GM19239 (cell line): ENCODE measurements at regions not wholly inside any gene's neighbourhood (a gene's known extent, or its start where the extent isn't known, plus 50 kb on each side); places are given as distances from the start of the nearest gene placed in this dataset.

ENCODE experiments used
- DNase-seq: peaks from one replicate; pipeline ENCODE4 v3.0.0; 2011; ENCODE audit warnings: low spot score; ENCODE audit not compliant: insufficient read length
- FAIRE-seq: peaks from 2 replicates; lab custom pipeline; 2011; peaks lifted over from hg19 to GRCh38; lab: Jason Lieb, UNC

GRCh38 chr1:73161418-73161817 is 879.1 kb upstream of the NEGR1 start:
- FAIRE-seq = no peak

GRCh38 chr1:73160759-73161158 is 878.4 kb upstream of the NEGR1 start:
- DNase-seq (no peak), FAIRE-seq (no peak)

More at GRCh38 chr1:73161418-73161817, 879.1 kb upstream of the NEGR1 start:
- DNase-seq = no peak

GRCh38 chr1:73144311-73144710 is 862.0 kb upstream of the NEGR1 start:
- DNase-seq (no peak), FAIRE-seq (no peak)

GRCh38 chr1:73136975-73137374 is 854.6 kb upstream of the NEGR1 start:
- FAIRE-seq = no peak

GRCh38 chr1:73106931-73107330 is 824.6 kb upstream of the NEGR1 start:
- no peak for DNase-seq

More at GRCh38 chr1:73136975-73137374, 854.6 kb upstream of the NEGR1 start:
- no peak for DNase-seq

GRCh38 chr1:73105755-73106154 is 823.4 kb upstream of the NEGR1 start:
- DNase-seq (no peak), FAIRE-seq (no peak)

More at GRCh38 chr1:73106931-73107330, 824.6 kb upstream of the NEGR1 start:
- FAIRE-seq = no peak

- FAIRE-seq (no peak), DNase-seq (no peak)
Observed at GRCh38 chr1:73104749-73105148, 822.4 kb upstream of the NEGR1 start.

- no peak for FAIRE-seq
- DNase-seq = no peak
Observed at GRCh38 chr1:73100216-73100615, 817.9 kb upstream of the NEGR1 start.

- DNase-seq (no peak), FAIRE-seq (no peak)
Observed at GRCh38 chr1:73097917-73098316, 815.6 kb upstream of the NEGR1 start.

GRCh38 chr1:73096841-73097240 is 814.5 kb upstream of the NEGR1 start:
- FAIRE-seq = no peak
- no peak for DNase-seq

- no peak for FAIRE-seq
Observed at GRCh38 chr1:73092383-73092782, 810.0 kb upstream of the NEGR1 start.

GRCh38 chr1:73066866-73067265 is 784.5 kb upstream of the NEGR1 start:
- FAIRE-seq (no peak), DNase-seq (no peak)

More at GRCh38 chr1:73092383-73092782, 810.0 kb upstream of the NEGR1 start:
- no peak for DNase-seq

GRCh38 chr1:73065339-73066041 is 783.2 kb upstream of the NEGR1 start:
- FAIRE-seq (no peak), DNase-seq (no peak)

- FAIRE-seq = no peak
- no peak for DNase-seq
Observed at GRCh38 chr1:73056826-73057225, 774.5 kb upstream of the NEGR1 start.

- FAIRE-seq (no peak), DNase-seq (no peak)
Observed at GRCh38 chr1:73044241-73045036, 762.1 kb upstream of the NEGR1 start.

GRCh38 chr1:73042403-73042802 is 760.1 kb upstream of the NEGR1 start:
- no peak for DNase-seq
- FAIRE-seq = no peak

GRCh38 chr1:73040811-73041210 is 758.5 kb upstream of the NEGR1 start:
- DNase-seq = no peak
- FAIRE-seq = no peak

GRCh38 chr1:73034271-73034670 is 751.9 kb upstream of the NEGR1 start:
- DNase-seq (no peak), FAIRE-seq (no peak)

- no peak for FAIRE-seq
Observed at GRCh38 chr1:73033640-73034039, 751.3 kb upstream of the NEGR1 start.

GRCh38 chr1:73029571-73029970 is 747.2 kb upstream of the NEGR1 start:
- FAIRE-seq (no peak), DNase-seq (no peak)

More at GRCh38 chr1:73033640-73034039, 751.3 kb upstream of the NEGR1 start:
- no peak for DNase-seq

GRCh38 chr1:73026114-73026513 is 743.8 kb upstream of the NEGR1 start:
- no peak for DNase-seq
- no peak for FAIRE-seq
